ENCODE measurements at regions not wholly inside any gene's neighbourhood (a gene's known extent, or its start where the extent isn't known, plus 50 kb on each side); places are given as distances from the start of the nearest gene placed in this dataset.

- no peak for TF ChIP-seq TAF1 (IDR thresholded peaks at IDR 0.05; ENCODE audit: borderline replicate concordance, low read depth, low read length)
- TF ChIP-seq POLR2A (IDR thresholded peaks at IDR 0.05; ENCODE audit: low read depth, low read length) = no peak
- no peak for TF ChIP-seq JUND (IDR thresholded peaks at IDR 0.05; ENCODE audit: low read depth, low read length)
- TF ChIP-seq SIN3A (IDR thresholded peaks at IDR 0.05; ENCODE audit: low read depth, low read length) = no peak
Observed at GRCh38 chr5:159833088-159833487, 83.2 kb upstream of the ADRA1B start.

Measured in GM12878 (cell line).